NB4 (cell line): ENCODE measurements at regions not wholly inside any gene's neighbourhood (a gene's known extent, or its start where the extent isn't known, plus 50 kb on each side); places are given as distances from the start of the nearest gene placed in this dataset.

ENCODE experiments used
- POLR2A ChIP-seq: IDR thresholded peaks from 2 replicates; pipeline ENCODE4 v1.6.1; 2011; ENCODE audit warnings: mild to moderate bottlenecking; ENCODE audit not compliant: insufficient read length; ENCODE audit errors: extremely low read depth
- TF ChIP-seq, protein P1 (sequence below): IDR thresholded peaks from one replicate; pipeline ENCODE4 v1.5.1; 2012; ENCODE audit warnings: low read depth, low read length

DNA sequence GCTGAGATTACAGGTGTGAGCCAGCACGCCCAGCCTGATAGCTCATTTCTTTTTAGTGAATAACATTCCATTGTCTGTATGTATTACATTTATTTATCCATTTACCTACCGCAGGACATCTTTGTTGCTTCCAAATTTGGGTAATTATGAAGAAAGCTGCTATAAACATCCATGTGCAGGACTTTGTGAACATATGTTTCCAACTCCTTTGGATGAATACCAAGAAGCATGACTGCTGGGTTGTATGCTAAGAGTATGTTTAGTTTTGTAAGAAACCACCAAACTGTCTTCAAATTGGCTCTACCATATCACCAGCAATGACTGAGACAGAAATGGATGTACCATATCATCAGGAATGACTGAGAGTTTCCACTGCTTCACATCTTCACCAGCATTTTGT lies 200.2 kb upstream of the TMEM196 start:
- TF ChIP-seq, protein P1, sequence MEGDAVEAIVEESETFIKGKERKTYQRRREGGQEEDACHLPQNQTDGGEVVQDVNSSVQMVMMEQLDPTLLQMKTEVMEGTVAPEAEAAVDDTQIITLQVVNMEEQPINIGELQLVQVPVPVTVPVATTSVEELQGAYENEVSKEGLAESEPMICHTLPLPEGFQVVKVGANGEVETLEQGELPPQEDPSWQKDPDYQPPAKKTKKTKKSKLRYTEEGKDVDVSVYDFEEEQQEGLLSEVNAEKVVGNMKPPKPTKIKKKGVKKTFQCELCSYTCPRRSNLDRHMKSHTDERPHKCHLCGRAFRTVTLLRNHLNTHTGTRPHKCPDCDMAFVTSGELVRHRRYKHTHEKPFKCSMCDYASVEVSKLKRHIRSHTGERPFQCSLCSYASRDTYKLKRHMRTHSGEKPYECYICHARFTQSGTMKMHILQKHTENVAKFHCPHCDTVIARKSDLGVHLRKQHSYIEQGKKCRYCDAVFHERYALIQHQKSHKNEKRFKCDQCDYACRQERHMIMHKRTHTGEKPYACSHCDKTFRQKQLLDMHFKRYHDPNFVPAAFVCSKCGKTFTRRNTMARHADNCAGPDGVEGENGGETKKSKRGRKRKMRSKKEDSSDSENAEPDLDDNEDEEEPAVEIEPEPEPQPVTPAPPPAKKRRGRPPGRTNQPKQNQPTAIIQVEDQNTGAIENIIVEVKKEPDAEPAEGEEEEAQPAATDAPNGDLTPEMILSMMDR: no peak
- TF ChIP-seq POLR2A: no peak
